WTC11 (cell line): ENCODE measurements at regions not wholly inside any gene's neighbourhood (a gene's known extent, or its start where the extent isn't known, plus 50 kb on each side); places are given as distances from the start of the nearest gene placed in this dataset.

Experiments
- CTCF ChIP-seq: fragments of 200-600 bp; IDR thresholded peaks from 2 replicates; pipeline ENCODE4 v1.8.0; 2022; ENCODE audit warnings: antibody characterized with exemption
- MAX ChIP-seq: sonication (generic); formaldehyde crosslinking; IDR thresholded peaks from 2 replicates; pipeline ENCODE4 v1.8.0; 2022; ENCODE audit warnings: mild to moderate bottlenecking, missing genetic modification reagents
- NR2C2 ChIP-seq: sonication (generic); formaldehyde crosslinking; IDR thresholded peaks from 2 replicates; pipeline ENCODE4 v1.8.0; 2022; ENCODE audit warnings: mild to moderate bottlenecking, missing genetic modification reagents

- TF ChIP-seq CTCF (no peak), MAX (CRISPR knock-in tag) (no peak), NR2C2 (no peak)
Observed at GRCh38 chr18:73007915-73008308, 140.1 kb upstream of the NETO1 start.
